CD14-positive monocyte (primary cell): ENCODE measurements at regions not wholly inside any gene's neighbourhood (a gene's known extent, or its start where the extent isn't known, plus 50 kb on each side); places are given as distances from the start of the nearest gene placed in this dataset.

Experiments
- DNase-seq, 3 donors: peaks; one replicate each; pipeline ENCODE4 v3.0.0-alpha.2; 2011 to 2022
- H2AFZ ChIP-seq: 2 replicates; pipeline ENCODE4 v1.6.0; 2012; ENCODE audit warnings: mild to moderate bottlenecking, low read depth, low read length, inconsistent platforms; ENCODE audit not compliant: insufficient read depth, poor library complexity, severe bottlenecking
- H3K27ac ChIP-seq, 2 donors: 1 replicate in 1 of 2; 2 replicates in 1 of 2; pipeline ENCODE4 v1.5.1; 2012 to 2013; ENCODE audit warnings: low read length in 2 of 2, control low read depth in 1 of 2, inconsistent platforms in 1 of 2, low read depth in 1 of 2, mild to moderate bottlenecking in 1 of 2
- H3K27me3 ChIP-seq, 2 donors: one replicate each; pipeline versions ENCODE4 v1.6.0 to v1.6.1; 2011 to 2013; ENCODE audit warnings: low read length in 2 of 2; ENCODE audit not compliant: control insufficient read depth in 2 of 2, insufficient read depth in 2 of 2
- H3K36me3 ChIP-seq, 2 donors: replicated peaks in 1 of 2; 1 replicate in 1 of 2; 2 replicates in 1 of 2; pipeline versions ENCODE4 v1.5.1 to v1.6.1; 2012 to 2013; ENCODE audit warnings: low read length in 2 of 2, control low read depth in 1 of 2, inconsistent platforms in 1 of 2, mild to moderate bottlenecking in 1 of 2; ENCODE audit not compliant: insufficient read depth in 2 of 2, control insufficient read depth in 1 of 2
- H3K4me1 ChIP-seq, 2 donors: 1 replicate in 1 of 2; 2 replicates in 1 of 2; pipeline versions ENCODE4 v1.5.1 to v1.6.1; 2012 to 2013; ENCODE audit warnings: low read length in 2 of 2, control low read depth in 1 of 2, inconsistent platforms in 1 of 2, mild to moderate bottlenecking in 1 of 2, moderate library complexity in 1 of 2; ENCODE audit not compliant: insufficient read depth in 2 of 2, control insufficient read depth in 1 of 2
- H3K4me2 ChIP-seq: replicated peaks from 2 replicates; pipeline ENCODE3; 2012; ENCODE audit warnings: low read length, moderate library complexity, mild to moderate bottlenecking; ENCODE audit not compliant: poor library complexity, severe bottlenecking; ENCODE audit errors: extremely low read depth
- H3K4me3 ChIP-seq, 3 experiments: fragments of 200-600 bp in 1 of 3; sonication (generic) in 1 of 3; replicated peaks in 1 of 3; 1 replicate in 2 of 3; 2 replicates in 1 of 3; pipeline ENCODE4 v1.5.1; 2011 to 2013; ENCODE audit warnings: low read length in 3 of 3, mild to moderate bottlenecking in 3 of 3, control low read depth in 2 of 3, low read depth in 2 of 3, inconsistent platforms in 1 of 3, moderate library complexity in 1 of 3
- H3K79me2 ChIP-seq: 2 replicates; pipeline ENCODE4 v1.6.0; 2012; ENCODE audit warnings: mild to moderate bottlenecking, control low read depth, inconsistent platforms, low read length, moderate library complexity; ENCODE audit not compliant: insufficient read depth
- H3K9ac ChIP-seq: 2 replicates; pipeline ENCODE4 v1.6.0; 2017; ENCODE audit warnings: low read length, mild to moderate bottlenecking; ENCODE audit not compliant: insufficient read depth, poor library complexity, severe bottlenecking
- H3K9me3 ChIP-seq, 2 donors: replicated peaks in 1 of 2; 1 replicate in 1 of 2; 2 replicates in 1 of 2; pipeline versions ENCODE4 v1.5.1 to v1.6.1; 2012 to 2013; ENCODE audit warnings: low read length in 2 of 2, control low read depth in 1 of 2; ENCODE audit not compliant: control insufficient read depth in 1 of 2, insufficient read depth in 1 of 2
- H4K20me1 ChIP-seq: 2 replicates; pipeline ENCODE4 v1.6.0; 2012; ENCODE audit warnings: mild to moderate bottlenecking, low read length, control low read depth, moderate library complexity; ENCODE audit not compliant: insufficient read depth
- H3K27ac Mint-ChIP-seq, 7 donors: one replicate each; pipeline ENCODE4 v1.8.0; 2020; ENCODE audit warnings: mild to moderate bottlenecking in 7 of 7, mixed read lengths in 7 of 7, moderate library complexity in 6 of 7, inconsistent platforms in 2 of 7
- H3K27me3 Mint-ChIP-seq, 3 donors: one replicate each; pipeline ENCODE4 v1.8.0; 2021 to 2022; ENCODE audit warnings: low read depth in 3 of 3, mild to moderate bottlenecking in 3 of 3, mixed read lengths in 3 of 3, moderate library complexity in 3 of 3, inconsistent platforms in 1 of 3
- H3K36me3 Mint-ChIP-seq, 2 donors: one replicate each; pipeline ENCODE4 v1.8.0; 2020; ENCODE audit warnings: mixed read lengths in 2 of 2, inconsistent platforms in 1 of 2, mild to moderate bottlenecking in 1 of 2
- H3K4me1 Mint-ChIP-seq: one replicate; pipeline ENCODE4 v1.8.0; 2020; ENCODE audit warnings: mild to moderate bottlenecking, mixed read lengths
- H3K4me3 Mint-ChIP-seq, 2 donors: one replicate each; pipeline ENCODE4 v1.8.0; 2020; ENCODE audit warnings: mild to moderate bottlenecking in 2 of 2, mixed read lengths in 2 of 2, moderate library complexity in 1 of 2
- H3K9me3 Mint-ChIP-seq, 7 donors: one replicate each; pipeline ENCODE4 v1.8.0; 2020 to 2022; ENCODE audit warnings: mixed read lengths in 7 of 7, mild to moderate bottlenecking in 6 of 7, moderate library complexity in 6 of 7, inconsistent platforms in 2 of 7
- WGBS: methylation state at CpG from one replicate; pipeline ENCODE4 v1.1.5; 2013; ENCODE audit warnings: missing lambda C conversion rate; ENCODE audit not compliant: insufficient coverage; 5-methylcytosine and 5-hydroxymethylcytosine counted together
- intact Hi-C, 2 donors: fragments of 100-400 bp; cut with micrococcal nuclease; formaldehyde crosslinking; loops; one replicate each; pipeline versions ENCODE4 v1.15.0 to v1.15.1; 2023
- TF ChIP-seq, protein P1 (sequence below): fragments of 200-600 bp; IDR thresholded peaks from one replicate; pipeline ENCODE4 v1.8.0; 2022; ENCODE audit warnings: antibody characterized with exemption, mild to moderate bottlenecking

- no peak overlapping the region for H3K9ac ChIP-seq
- H3K4me3 Mint-ChIP-seq, result peak overlapping the region in 1 of 2 donors; percentile 24
- WGBS, result 100% methylated on average over 2 of the region's 3 CpGs
Observed at GRCh38 chr15:58346361-58346760, 85.4 kb upstream of the LIPC start.

GRCh38 chr15:58348095-58348812, 83.5 kb upstream of the LIPC start:
- TF ChIP-seq, protein P1, sequence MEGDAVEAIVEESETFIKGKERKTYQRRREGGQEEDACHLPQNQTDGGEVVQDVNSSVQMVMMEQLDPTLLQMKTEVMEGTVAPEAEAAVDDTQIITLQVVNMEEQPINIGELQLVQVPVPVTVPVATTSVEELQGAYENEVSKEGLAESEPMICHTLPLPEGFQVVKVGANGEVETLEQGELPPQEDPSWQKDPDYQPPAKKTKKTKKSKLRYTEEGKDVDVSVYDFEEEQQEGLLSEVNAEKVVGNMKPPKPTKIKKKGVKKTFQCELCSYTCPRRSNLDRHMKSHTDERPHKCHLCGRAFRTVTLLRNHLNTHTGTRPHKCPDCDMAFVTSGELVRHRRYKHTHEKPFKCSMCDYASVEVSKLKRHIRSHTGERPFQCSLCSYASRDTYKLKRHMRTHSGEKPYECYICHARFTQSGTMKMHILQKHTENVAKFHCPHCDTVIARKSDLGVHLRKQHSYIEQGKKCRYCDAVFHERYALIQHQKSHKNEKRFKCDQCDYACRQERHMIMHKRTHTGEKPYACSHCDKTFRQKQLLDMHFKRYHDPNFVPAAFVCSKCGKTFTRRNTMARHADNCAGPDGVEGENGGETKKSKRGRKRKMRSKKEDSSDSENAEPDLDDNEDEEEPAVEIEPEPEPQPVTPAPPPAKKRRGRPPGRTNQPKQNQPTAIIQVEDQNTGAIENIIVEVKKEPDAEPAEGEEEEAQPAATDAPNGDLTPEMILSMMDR, result no peak
- H4K20me1 ChIP-seq, result no peaks in the 10 kb centered on the region
- no peaks in the 10 kb centered on the region for H3K27me3 ChIP-seq
- no peak overlapping the region for H3K9ac ChIP-seq
- no peaks in the 10 kb centered on the region for H3K27me3 Mint-ChIP-seq
- no peak overlapping the region for H3K4me2 ChIP-seq
- H3K9me3 ChIP-seq, result no peaks in the 10 kb centered on the region
- H3K4me1 ChIP-seq, result no peaks in the 10 kb centered on the region
- H3K4me1 Mint-ChIP-seq, result peaks cover 2% of the 10 kb centered on the region
- no peak overlapping the region for H3K4me3 ChIP-seq
- H3K27ac Mint-ChIP-seq, result no peak overlapping the region
- H3K79me2 ChIP-seq, result no peaks in the 10 kb centered on the region
- H3K27ac ChIP-seq, result no peak overlapping the region
- DNase-seq, result peak in 2 of 3 donors; percentile 21 to 76
- intact Hi-C loops, result no loop called here
- no peak overlapping the region for H3K4me3 Mint-ChIP-seq
- WGBS, result no CpG with 5 or more reads among the region's 1 CpG
- no peaks in the 10 kb centered on the region for H3K36me3 Mint-ChIP-seq
- H2AFZ ChIP-seq, result no peak overlapping the region
- no peaks in the 10 kb centered on the region for H3K36me3 ChIP-seq
- H3K9me3 Mint-ChIP-seq, result peaks cover 0 to 5% (median 0%) of the 10 kb centered on the region in 7 donors

More at GRCh38 chr15:58346361-58346760, 85.4 kb upstream of the LIPC start:
- Histone ChIP-seq H3K36me3 (no peaks in the 10 kb centered on the region), H3K9me3 (no peaks in the 10 kb centered on the region), H3K4me2 (no peak overlapping the region), H2AFZ (no peak overlapping the region), H3K4me1 (no peaks in the 10 kb centered on the region), H3K27me3 (no peaks in the 10 kb centered on the region), H3K27ac (no peak overlapping the region), H3K79me2 (no peaks in the 10 kb centered on the region), H4K20me1 (no peaks in the 10 kb centered on the region), H3K4me3 (no peak overlapping the region)
- Mint-ChIP-seq H3K27me3 (no peaks in the 10 kb centered on the region), H3K36me3 (no peaks in the 10 kb centered on the region), H3K27ac (no peak overlapping the region), H3K9me3 (peaks cover 0 to 5% (median 0%) of the 10 kb centered on the region in 7 donors), H3K4me1 (peaks cover 2% of the 10 kb centered on the region)
- DNase-seq, result no peak
- TF ChIP-seq, protein P1, result no peak
- intact Hi-C loops, result no loop called here
